ENCODE measurements at regions not wholly inside any gene's neighbourhood (a gene's known extent, or its start where the extent isn't known, plus 50 kb on each side); places are given as distances from the start of the nearest gene placed in this dataset.
"Not testable (repeated sequence)": the region's sequence is repeated elsewhere in the genome, so short reads cannot be mapped to it uniquely, and the experiment has no call there.

GRCh38 chr17:64784353-64785010 lies 122.4 kb upstream of the SMURF2 start:
- DNase-seq: no peak

DNA sequence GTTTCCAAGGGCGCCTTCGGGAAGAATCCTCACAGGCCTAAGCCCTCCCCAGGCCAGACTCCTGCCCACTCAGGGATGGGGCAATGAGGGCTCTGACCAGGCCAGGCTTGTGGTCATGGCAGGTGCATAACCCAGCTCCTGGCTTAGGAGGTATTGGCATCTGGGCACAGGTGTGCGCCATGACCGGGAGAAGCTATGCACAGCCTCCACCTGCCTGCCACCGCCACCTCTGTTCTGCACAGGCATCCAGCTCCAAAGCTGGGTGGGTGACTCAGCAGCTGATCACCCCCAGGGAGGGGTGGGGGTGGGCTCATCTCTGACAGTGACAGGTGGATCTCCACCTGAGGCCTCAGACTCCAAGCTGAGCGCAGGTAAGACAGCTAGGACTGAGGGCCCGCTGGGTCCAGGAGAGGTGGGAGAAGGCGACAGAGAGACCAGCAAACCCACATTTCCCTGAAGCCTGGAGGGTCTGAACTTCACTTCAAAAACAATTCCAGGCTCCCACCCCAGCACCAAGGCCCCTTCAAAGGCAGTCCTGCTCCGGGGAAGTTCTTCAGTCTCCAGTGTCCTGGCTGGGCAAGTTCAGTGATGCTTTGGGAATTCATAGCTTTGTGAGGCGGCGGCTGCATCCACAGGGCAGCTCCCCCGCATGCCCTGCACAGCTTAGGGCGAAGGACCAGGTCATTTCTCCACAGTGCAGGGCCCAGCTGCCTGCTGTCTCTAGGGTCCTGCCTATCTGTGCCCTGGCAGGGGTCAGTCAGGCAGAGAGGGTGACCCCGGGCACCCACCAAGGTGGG lies 121.6 kb upstream of the SMURF2 start:
- no peak for DNase-seq

DNA sequence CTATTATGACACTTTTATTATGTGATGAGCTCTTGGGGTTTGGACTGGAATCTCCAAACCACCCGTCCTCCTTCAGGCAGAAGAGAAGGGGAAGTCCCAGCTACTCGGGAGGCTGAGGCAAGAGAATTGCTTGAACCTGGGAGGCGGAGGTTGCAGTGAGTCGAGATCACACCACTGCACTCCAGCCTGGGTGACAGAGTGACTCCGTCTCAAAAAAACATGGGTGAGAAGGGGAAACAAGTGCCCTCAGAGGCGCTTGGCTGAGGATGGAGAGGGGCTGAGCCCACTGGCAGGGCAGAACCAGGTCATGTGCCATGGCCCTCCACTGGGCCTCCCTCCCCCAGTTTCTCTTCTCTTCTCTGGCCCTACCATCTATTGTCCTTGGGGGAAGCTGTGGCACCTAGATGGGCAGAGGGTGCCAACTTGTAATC lies 120.9 kb upstream of the SMURF2 start:
- no peak for DNase-seq

- DNase-seq: no peak
Observed at GRCh38 chr17:64781810-64782555, 119.9 kb upstream of the SMURF2 start.

GRCh38 chr17:64781014-64781756 lies 119.1 kb upstream of the SMURF2 start:
- peak; percentile 28 for DNase-seq

DNA sequence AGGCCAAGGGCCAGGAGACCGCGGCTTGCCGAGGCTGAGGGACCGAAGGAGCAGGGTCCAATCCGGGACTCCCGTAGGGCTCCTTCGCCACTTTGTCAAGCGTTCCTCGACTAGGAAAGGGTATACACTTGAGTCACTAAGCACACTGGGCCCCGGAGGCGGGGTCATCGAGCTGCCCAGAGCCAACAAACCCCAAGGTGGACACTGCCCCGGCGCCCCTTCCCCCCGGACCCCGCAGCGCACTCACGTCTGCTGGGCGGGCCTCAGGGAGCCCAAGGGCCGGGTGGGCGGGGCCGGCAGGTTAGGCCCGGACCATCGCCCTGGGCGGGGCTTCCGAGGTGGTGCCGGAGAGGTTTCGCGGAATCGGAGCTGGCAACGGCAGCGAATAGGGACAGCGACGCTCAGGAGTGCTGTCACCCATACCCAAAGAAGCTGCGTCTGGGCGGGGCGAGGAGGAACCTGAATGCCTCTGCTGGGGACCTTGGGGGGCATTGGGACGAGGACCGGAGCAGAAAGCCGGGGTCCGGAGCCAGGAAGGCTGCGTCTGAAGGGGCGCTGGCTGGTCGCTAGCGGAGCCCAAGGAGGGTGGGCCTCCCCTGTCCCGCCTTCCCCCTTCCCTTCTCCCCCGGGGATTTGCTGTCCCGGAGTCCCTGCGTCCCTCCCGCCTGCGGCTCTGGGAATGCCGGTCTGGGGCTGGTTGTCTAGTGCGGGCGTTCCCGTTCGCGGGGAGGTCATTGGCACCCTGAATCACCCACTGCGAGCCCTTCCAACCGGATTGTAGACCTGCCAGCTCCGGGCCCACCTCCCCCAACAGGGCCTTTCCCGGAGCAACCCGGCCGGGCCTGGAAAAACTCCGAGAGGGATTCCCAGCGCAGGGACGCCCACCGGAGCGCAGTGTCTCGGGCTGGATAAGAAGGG lies 118.2 kb upstream of the SMURF2 start:
- peak; percentile 74 to 75 for DNase-seq

GRCh38 chr17:64779376-64780095 lies 117.4 kb upstream of the SMURF2 start:
- no peak for DNase-seq

- DNase-seq: not testable (repeated sequence)
Observed at GRCh38 chr17:64779098-64779375, 116.9 kb upstream of the SMURF2 start.

GRCh38 chr17:64778240-64779097 lies 116.4 kb upstream of the SMURF2 start:
- DNase-seq: no peak

DNA sequence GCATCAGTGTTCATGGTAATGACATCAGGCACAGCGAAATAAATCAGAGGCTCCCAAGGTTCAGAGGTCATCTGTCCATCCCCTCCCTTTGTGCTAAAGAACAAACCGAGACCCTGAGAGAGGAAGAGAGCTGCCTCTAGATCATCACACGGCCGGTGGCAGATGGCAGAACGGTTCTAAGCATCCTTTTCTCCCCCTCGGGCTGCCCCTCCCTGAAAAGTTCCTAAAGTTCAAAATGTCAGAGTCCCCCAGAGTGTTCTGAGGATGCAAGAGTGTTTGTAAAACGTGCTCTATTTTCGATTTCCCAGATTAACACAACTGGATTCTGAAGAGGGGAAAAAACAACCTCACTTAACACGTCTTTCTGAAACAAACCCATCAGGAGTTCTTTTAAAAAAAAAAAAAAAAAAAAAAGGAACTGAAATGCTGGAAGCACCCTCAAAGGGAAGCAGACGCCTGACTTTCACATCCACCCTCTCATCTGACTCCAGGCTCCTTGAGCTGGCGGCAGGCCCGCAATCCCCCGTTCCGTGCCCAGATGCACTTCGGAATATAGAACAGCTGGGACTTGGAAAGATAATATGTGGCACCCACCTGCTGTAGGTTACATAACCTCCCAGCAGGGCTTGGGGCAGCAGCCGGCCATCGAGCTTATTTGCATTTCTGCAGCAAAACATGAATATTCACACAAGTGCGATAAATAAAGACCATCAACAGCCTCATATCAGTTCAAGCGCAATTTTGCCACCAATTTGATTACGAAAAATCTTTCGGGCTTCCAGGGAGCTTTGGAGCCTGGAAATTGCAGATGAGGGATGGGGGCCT lies 115.5 kb upstream of the SMURF2 start:
- DNase-seq: no peak

DNA sequence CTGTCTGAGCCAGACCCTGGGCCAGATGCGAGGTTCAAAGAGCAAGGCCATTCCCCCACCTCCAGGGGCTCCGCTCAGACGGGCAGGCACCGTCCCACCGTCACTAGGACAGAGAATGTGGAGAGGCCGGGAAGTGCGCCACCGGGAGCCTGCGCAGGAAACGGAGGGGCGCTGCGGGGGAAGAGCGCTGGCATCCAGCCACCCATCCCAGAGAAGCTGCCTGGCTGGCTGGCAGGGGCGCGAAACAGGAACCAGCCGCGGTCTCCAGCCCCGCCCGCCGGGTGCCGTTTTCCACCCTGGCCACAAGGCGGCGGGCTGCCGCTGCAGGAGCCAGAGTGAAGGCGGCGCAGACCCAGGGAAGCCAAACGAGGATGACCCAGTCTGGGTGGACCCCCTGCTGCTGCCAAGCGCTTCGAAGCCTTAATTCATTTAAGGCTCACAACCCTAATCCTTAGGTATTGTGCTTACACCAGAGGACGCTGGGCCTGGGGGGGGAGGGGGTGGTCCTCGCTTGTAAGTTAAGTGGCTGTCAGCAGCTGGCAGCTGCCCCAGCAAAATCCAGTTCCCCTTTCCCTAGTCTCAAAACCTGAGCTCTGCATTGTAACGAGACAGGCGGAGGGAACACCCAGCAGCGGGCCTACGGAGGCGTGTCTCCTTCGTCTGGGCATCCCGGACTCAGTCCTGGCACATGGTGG lies 114.8 kb upstream of the SMURF2 start:
- peak; percentile 57 to 60 for DNase-seq

- DNase-seq: no peak
Observed at GRCh38 chr17:64775701-64776570, 113.8 kb upstream of the SMURF2 start.

GRCh38 chr17:64774888-64775540 lies 112.9 kb upstream of the SMURF2 start:
- no peak for DNase-seq

- no peak for DNase-seq
Observed at GRCh38 chr17:64773836-64774761, 112.0 kb upstream of the SMURF2 start.

DNA sequence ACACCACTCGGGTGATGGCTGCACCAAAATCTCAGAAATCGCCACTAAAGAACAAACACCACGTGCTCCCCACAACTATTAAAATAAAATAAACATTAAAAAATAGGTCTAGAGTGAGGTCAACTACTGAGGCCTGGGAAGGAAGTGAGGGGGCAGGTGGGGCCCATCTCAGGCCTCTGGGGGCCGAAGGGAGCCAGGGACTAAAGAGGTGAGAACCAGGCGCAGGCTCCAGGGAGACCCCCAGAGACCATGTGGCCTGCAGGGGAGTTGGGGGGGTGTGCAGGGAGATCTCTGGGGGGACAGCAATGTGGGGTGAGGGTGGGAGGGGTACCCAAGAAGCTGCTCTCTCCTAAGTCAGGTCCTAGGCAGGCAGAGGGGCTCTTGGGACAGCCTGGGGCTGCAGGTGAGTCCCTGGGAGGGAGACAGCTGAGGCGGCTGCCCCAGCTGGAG lies 111.3 kb upstream of the SMURF2 start:
- DNase-seq: no peak

DNA sequence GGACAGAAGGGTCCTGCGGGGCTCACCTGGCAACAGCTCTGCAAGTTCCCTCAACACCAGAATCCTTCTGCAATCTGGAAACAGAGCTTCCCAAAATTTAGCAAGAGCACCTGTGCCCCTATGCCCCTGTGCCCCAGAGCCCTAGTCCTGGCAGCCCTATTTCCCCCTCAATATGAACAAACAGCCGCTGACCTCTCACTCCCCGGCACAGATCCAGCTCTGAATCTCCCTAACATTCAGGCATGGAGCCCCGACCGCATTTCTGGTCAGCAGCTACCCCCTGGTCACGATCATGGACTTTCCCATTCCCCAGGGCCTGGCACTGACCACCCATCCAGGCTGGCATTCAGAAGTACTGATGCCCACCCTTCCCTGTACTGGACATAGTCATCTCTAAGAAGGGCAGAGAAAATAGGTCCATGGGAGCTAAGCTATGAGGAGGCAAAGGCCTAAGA lies 110.8 kb upstream of the SMURF2 start:
- DNase-seq: no peak
